ENCODE measurements at regions not wholly inside any gene's neighbourhood (a gene's known extent, or its start where the extent isn't known, plus 50 kb on each side); places are given as distances from the start of the nearest gene placed in this dataset.

GRCh38 chr6:6808915-6809314, 220.4 kb downstream of the LY86 start:
- TF ChIP-seq POLR2AphosphoS5 (IDR thresholded peaks at IDR 0.05; ENCODE audit: low read depth, low read length) (no peak), TAF1 (IDR thresholded peaks at IDR 0.05; ENCODE audit: borderline replicate concordance, low read depth, low read length) (no peak), POLR2A (IDR thresholded peaks at IDR 0.05; ENCODE audit: low read depth, low read length) (no peak)

All from GM12892 (cell line).